IPS-15b (cell line): ENCODE measurements at regions not wholly inside any gene's neighbourhood (a gene's known extent, or its start where the extent isn't known, plus 50 kb on each side); places are given as distances from the start of the nearest gene placed in this dataset.

ENCODE experiments used
- H3K27me3 ChIP-seq: one replicate; pipeline ENCODE4 v1.6.1; 2013; ENCODE audit warnings: low read length; ENCODE audit not compliant: control insufficient read depth, insufficient read depth
- H3K36me3 ChIP-seq: one replicate; pipeline ENCODE4 v1.6.1; 2013; ENCODE audit warnings: low read length; ENCODE audit not compliant: control insufficient read depth, insufficient read depth
- H3K4me1 ChIP-seq: one replicate; pipeline ENCODE4 v1.6.1; 2013; ENCODE audit warnings: mild to moderate bottlenecking, low read length; ENCODE audit not compliant: control insufficient read depth, insufficient read depth
- H3K4me3 ChIP-seq: one replicate; pipeline ENCODE4 v1.5.1; 2013; ENCODE audit warnings: low read depth, low read length
- H3K9ac ChIP-seq: one replicate; pipeline ENCODE4 v1.6.1; 2013; ENCODE audit warnings: low read depth, mild to moderate bottlenecking, low read length
- H3K9me3 ChIP-seq: one replicate; pipeline ENCODE4 v1.6.1; 2013; ENCODE audit warnings: mild to moderate bottlenecking, low read length; ENCODE audit not compliant: control insufficient read depth, insufficient read depth

- peaks cover 14% of the 10 kb centered on the region for H3K4me1 ChIP-seq
- no peaks in the 10 kb centered on the region for H3K36me3 ChIP-seq
- no peaks in the 10 kb centered on the region for H3K27me3 ChIP-seq
- no peaks in the 10 kb centered on the region for H3K9me3 ChIP-seq
- no peak overlapping the region for H3K9ac ChIP-seq
- H3K4me3 ChIP-seq, result no peak overlapping the region
These were observed 263.9 kb downstream of the FRK start for GRCh38 chr6:115796829-115797228.

GRCh38 chr6:115796061-115796460 is 264.6 kb downstream of the FRK start:
- Histone ChIP-seq H3K9me3 (no peaks in the 10 kb centered on the region), H3K27me3 (no peaks in the 10 kb centered on the region), H3K4me1 (peaks cover 14% of the 10 kb centered on the region), H3K36me3 (no peaks in the 10 kb centered on the region), H3K4me3 (no peak overlapping the region), H3K9ac (no peak overlapping the region)

- no peaks in the 10 kb centered on the region for H3K36me3 ChIP-seq
- H3K9ac ChIP-seq, result no peak overlapping the region
These were observed 277.2 kb downstream of the FRK start for GRCh38 chr6:115783402-115784061.

GRCh38 chr6:115782612-115783011 is 278.1 kb downstream of the FRK start:
- no peaks in the 10 kb centered on the region for H3K27me3 ChIP-seq
- H3K36me3 ChIP-seq, result no peaks in the 10 kb centered on the region
- no peak overlapping the region for H3K4me3 ChIP-seq
- no peaks in the 10 kb centered on the region for H3K4me1 ChIP-seq
- no peak overlapping the region for H3K9ac ChIP-seq
- H3K9me3 ChIP-seq, result no peaks in the 10 kb centered on the region

More at GRCh38 chr6:115783402-115784061, 277.2 kb downstream of the FRK start:
- Histone ChIP-seq H3K9me3 (no peaks in the 10 kb centered on the region), H3K27me3 (no peaks in the 10 kb centered on the region), H3K4me1 (no peaks in the 10 kb centered on the region), H3K4me3 (no peak overlapping the region)

- Histone ChIP-seq H3K36me3 (no peaks in the 10 kb centered on the region), H3K4me1 (no peaks in the 10 kb centered on the region), H3K9ac (no peak overlapping the region), H3K4me3 (no peak overlapping the region), H3K9me3 (no peaks in the 10 kb centered on the region), H3K27me3 (no peaks in the 10 kb centered on the region)
These were observed 286.9 kb downstream of the FRK start for GRCh38 chr6:115773741-115774140.

GRCh38 chr6:115770851-115771250 is 289.8 kb downstream of the FRK start:
- H3K4me1 ChIP-seq, result no peaks in the 10 kb centered on the region
- no peaks in the 10 kb centered on the region for H3K36me3 ChIP-seq
- H3K9ac ChIP-seq, result no peak overlapping the region
- no peak overlapping the region for H3K4me3 ChIP-seq
- no peaks in the 10 kb centered on the region for H3K27me3 ChIP-seq
- H3K9me3 ChIP-seq, result no peaks in the 10 kb centered on the region

GRCh38 chr6:115768500-115768899 is 292.2 kb downstream of the FRK start:
- H3K4me1 ChIP-seq, result no peaks in the 10 kb centered on the region
- no peak overlapping the region for H3K4me3 ChIP-seq
- H3K9me3 ChIP-seq, result no peaks in the 10 kb centered on the region
- no peaks in the 10 kb centered on the region for H3K36me3 ChIP-seq
- no peaks in the 10 kb centered on the region for H3K27me3 ChIP-seq
- no peak overlapping the region for H3K9ac ChIP-seq

- H3K36me3 ChIP-seq, result no peaks in the 10 kb centered on the region
- no peak overlapping the region for H3K4me3 ChIP-seq
- H3K4me1 ChIP-seq, result no peaks in the 10 kb centered on the region
- H3K9ac ChIP-seq, result no peak overlapping the region
- no peaks in the 10 kb centered on the region for H3K9me3 ChIP-seq
- no peaks in the 10 kb centered on the region for H3K27me3 ChIP-seq
These were observed 292.8 kb downstream of the FRK start for GRCh38 chr6:115767931-115768330.

GRCh38 chr6:115766745-115767462 is 293.8 kb downstream of the FRK start:
- no peaks in the 10 kb centered on the region for H3K36me3 ChIP-seq
- no peak overlapping the region for H3K9ac ChIP-seq
- no peaks in the 10 kb centered on the region for H3K27me3 ChIP-seq
- H3K9me3 ChIP-seq, result no peaks in the 10 kb centered on the region
- H3K4me3 ChIP-seq, result no peak overlapping the region
- H3K4me1 ChIP-seq, result no peaks in the 10 kb centered on the region

GRCh38 chr6:115765966-115766365 is 294.7 kb downstream of the FRK start:
- Histone ChIP-seq H3K9ac (no peak overlapping the region), H3K4me3 (no peak overlapping the region), H3K4me1 (no peaks in the 10 kb centered on the region), H3K9me3 (no peaks in the 10 kb centered on the region), H3K27me3 (no peaks in the 10 kb centered on the region), H3K36me3 (no peaks in the 10 kb centered on the region)

GRCh38 chr6:115759051-115759450 is 301.6 kb downstream of the FRK start:
- H3K27me3 ChIP-seq, result no peaks in the 10 kb centered on the region
- no peaks in the 10 kb centered on the region for H3K4me1 ChIP-seq
- H3K36me3 ChIP-seq, result no peaks in the 10 kb centered on the region
- no peak overlapping the region for H3K9ac ChIP-seq
- H3K4me3 ChIP-seq, result no peak overlapping the region
- no peaks in the 10 kb centered on the region for H3K9me3 ChIP-seq

- no peak overlapping the region for H3K4me3 ChIP-seq
- no peaks in the 10 kb centered on the region for H3K27me3 ChIP-seq
- H3K9ac ChIP-seq, result no peak overlapping the region
- H3K9me3 ChIP-seq, result no peaks in the 10 kb centered on the region
- H3K36me3 ChIP-seq, result no peaks in the 10 kb centered on the region
- no peaks in the 10 kb centered on the region for H3K4me1 ChIP-seq
These were observed 307.2 kb downstream of the FRK start for GRCh38 chr6:115753446-115753845.
